ENCODE measurements at regions not wholly inside any gene's neighbourhood (a gene's known extent, or its start where the extent isn't known, plus 50 kb on each side); places are given as distances from the start of the nearest gene placed in this dataset.

GRCh38 chr5:124623265-124623664 is 123.2 kb downstream of the ZNF608 start:
- TF ChIP-seq CTCF (IDR thresholded peaks at IDR 0.05) = no peak
- no peak for TF ChIP-seq POLR2A (IDR thresholded peaks at IDR 0.05)

All from uterus (tissue), 2 donors.